H9 (cell line): ENCODE measurements at regions not wholly inside any gene's neighbourhood (a gene's known extent, or its start where the extent isn't known, plus 50 kb on each side); places are given as distances from the start of the nearest gene placed in this dataset.
A peak's percentile ranks its signal among the peaks of the same experiment; 100 is the strongest.
"Not testable (repeated sequence)": the region's sequence is repeated elsewhere in the genome, so short reads cannot be mapped to it uniquely, and the experiment has no call there.

ENCODE experiments used
- DNase-seq: peaks from one replicate; pipeline ENCODE4 v3.0.0-alpha.2; 2017
- H2AFZ ChIP-seq: one replicate; pipeline ENCODE4 v1.6.1; 2013; ENCODE audit warnings: mild to moderate bottlenecking, low read length, control low read depth, moderate library complexity
- H2AK5ac ChIP-seq: 2 replicates; pipeline ENCODE4 v1.6.1; 2013; ENCODE audit warnings: low read length, control low read depth, mixed read lengths; ENCODE audit not compliant: insufficient read length
- H2BK120ac ChIP-seq: one replicate; pipeline ENCODE4 v1.6.1; 2013; ENCODE audit warnings: low read depth, mild to moderate bottlenecking, low read length, control low read depth, inconsistent platforms; ENCODE audit not compliant: poor library complexity, severe bottlenecking
- H2BK12ac ChIP-seq: 2 replicates; pipeline ENCODE4 v1.6.1; 2013; ENCODE audit warnings: low read length, control low read depth, mixed read lengths, low read depth; ENCODE audit not compliant: insufficient read length
- H2BK15ac ChIP-seq: 2 replicates; pipeline ENCODE4 v1.6.1; 2013; ENCODE audit warnings: low read depth, low read length, control low read depth
- H2BK20ac ChIP-seq: one replicate; pipeline ENCODE4 v1.6.1; 2013; ENCODE audit warnings: low read depth, mild to moderate bottlenecking, low read length, control low read depth, inconsistent platforms; ENCODE audit not compliant: poor library complexity, severe bottlenecking
- H2BK5ac ChIP-seq: 2 replicates; pipeline ENCODE4 v1.6.1; 2013; ENCODE audit warnings: low read length, control low read depth, mixed read lengths; ENCODE audit not compliant: insufficient read length
- H3K14ac ChIP-seq: 2 replicates; pipeline ENCODE4 v1.6.1; 2013; ENCODE audit warnings: low read length, control low read depth; ENCODE audit not compliant: insufficient read depth
- H3K18ac ChIP-seq: 2 replicates; pipeline ENCODE4 v1.6.1; 2013; ENCODE audit warnings: low read depth, mild to moderate bottlenecking, mixed read lengths, low read length, control low read depth; ENCODE audit not compliant: insufficient read length
- H3K23ac ChIP-seq: 2 replicates; pipeline ENCODE4 v1.6.1; 2013; ENCODE audit warnings: low read length, control low read depth, mixed read lengths, low read depth; ENCODE audit not compliant: insufficient read length
- H3K23me2 ChIP-seq: 2 replicates; pipeline ENCODE4 v1.6.1; 2013; ENCODE audit warnings: low read depth, mild to moderate bottlenecking, mixed read lengths, low read length, control low read depth; ENCODE audit not compliant: insufficient read length, poor library complexity, severe bottlenecking
- H3K27ac ChIP-seq: 2 replicates; pipeline ENCODE4 v1.5.1; 2013; ENCODE audit warnings: low read length, control low read depth, mixed read lengths, low read depth; ENCODE audit not compliant: insufficient read length
- H3K27me3 ChIP-seq: 2 replicates; pipeline ENCODE4 v1.6.1; 2013; ENCODE audit warnings: low read length, control low read depth, inconsistent platforms; ENCODE audit not compliant: insufficient read depth
- H3K4ac ChIP-seq: 2 replicates; pipeline ENCODE4 v1.6.1; 2013; ENCODE audit warnings: low read depth, mild to moderate bottlenecking, control low read depth, inconsistent platforms, low read length, moderate library complexity
- H3K4me1 ChIP-seq: 2 replicates; pipeline ENCODE4 v1.6.1; 2013; ENCODE audit warnings: low read length, control low read depth, inconsistent platforms; ENCODE audit not compliant: insufficient read depth
- H3K4me2 ChIP-seq: 2 replicates; pipeline ENCODE4 v1.6.1; 2013; ENCODE audit warnings: low read length, control low read depth, mixed read lengths; ENCODE audit not compliant: insufficient read length, insufficient read depth
- H3K56ac ChIP-seq: 2 replicates; pipeline ENCODE4 v1.6.1; 2013; ENCODE audit warnings: low read depth, mild to moderate bottlenecking, mixed read lengths, low read length, control low read depth; ENCODE audit not compliant: insufficient read length
- H3K79me1 ChIP-seq: 2 replicates; pipeline ENCODE4 v1.6.1; 2013; ENCODE audit warnings: low read depth, mild to moderate bottlenecking, moderate library complexity, low read length, control low read depth, inconsistent platforms; ENCODE audit not compliant: insufficient read depth, poor library complexity, severe bottlenecking
- H3K79me2 ChIP-seq: 2 replicates; pipeline ENCODE4 v1.6.1; 2013; ENCODE audit warnings: low read length, control low read depth, inconsistent platforms; ENCODE audit not compliant: insufficient read depth
- H3K9ac ChIP-seq: 2 replicates; pipeline ENCODE4 v1.6.1; 2013; ENCODE audit warnings: low read length, control low read depth, mixed read lengths; ENCODE audit not compliant: insufficient read length; ENCODE audit errors: extremely low read depth
- H3K9me3 ChIP-seq: one replicate; pipeline ENCODE4 v1.6.1; 2013; ENCODE audit warnings: low read depth, low read length, inconsistent platforms; ENCODE audit not compliant: control insufficient read depth
- H3T11ph ChIP-seq: one replicate; pipeline ENCODE4 v1.6.1; 2013; ENCODE audit warnings: mild to moderate bottlenecking, low read length, control low read depth, inconsistent platforms
- H4K20me1 ChIP-seq: one replicate; pipeline ENCODE4 v1.6.1; 2013; ENCODE audit not compliant: control insufficient read depth, insufficient read length, insufficient read depth
- H4K5ac ChIP-seq: 2 replicates; pipeline ENCODE4 v1.6.1; 2013; ENCODE audit warnings: low read depth, mild to moderate bottlenecking, mixed read lengths, low read length, control low read depth; ENCODE audit not compliant: insufficient read length
- H4K8ac ChIP-seq: replicated peaks from 2 replicates; pipeline ENCODE4 v1.6.1; 2013; ENCODE audit warnings: low read length, control low read depth, mixed read lengths, low read depth; ENCODE audit not compliant: insufficient read length
- H4K91ac ChIP-seq: 2 replicates; pipeline ENCODE4 v1.6.1; 2013; ENCODE audit warnings: low read depth, mild to moderate bottlenecking, moderate library complexity, mixed read lengths, low read length, control low read depth; ENCODE audit not compliant: insufficient read length
- H3K27ac Mint-ChIP-seq, 3 experiments: 2 replicates in 2 of 3; 3 replicates in 1 of 3; pipeline ENCODE4 v1.8.0; 2020 to 2021; ENCODE audit warnings: mixed read lengths in 3 of 3, mild to moderate bottlenecking in 1 of 3, moderate library complexity in 1 of 3
- H3K27me3 Mint-ChIP-seq: 2 replicates; pipeline ENCODE4 v1.8.0; 2021; ENCODE audit warnings: low read depth, mild to moderate bottlenecking, moderate library complexity, mixed read lengths
- H3K36me3 Mint-ChIP-seq, 3 experiments: 2 replicates in 2 of 3; 3 replicates in 1 of 3; pipeline ENCODE4 v1.8.0; 2020 to 2021; ENCODE audit warnings: low read depth in 3 of 3, mixed read lengths in 3 of 3; ENCODE audit not compliant: insufficient read depth in 1 of 3
- H3K4me1 Mint-ChIP-seq, 2 experiments: 2 replicates each; pipeline ENCODE4 v1.8.0; 2020; ENCODE audit warnings: mixed read lengths in 2 of 2
- H3K4me3 Mint-ChIP-seq, 2 experiments: 2 replicates in 1 of 2; 3 replicates in 1 of 2; pipeline ENCODE4 v1.8.0; 2020 to 2021; ENCODE audit warnings: mild to moderate bottlenecking in 2 of 2, mixed read lengths in 2 of 2, moderate library complexity in 1 of 2
- H3K9me3 Mint-ChIP-seq, 2 experiments: 2 replicates in 1 of 2; 3 replicates in 1 of 2; pipeline ENCODE4 v1.8.0; 2020; ENCODE audit warnings: mild to moderate bottlenecking in 2 of 2, mixed read lengths in 2 of 2, moderate library complexity in 1 of 2
- WGBS: extraction: QIAGEN DNeasy Blood & Tissue Kit; methylation state at CpG from one replicate; pipeline ENCODE4 v1.1.7; 2013; ENCODE audit warnings: missing lambda C conversion rate, low lambda C conversion rate, mixed read lengths; ENCODE audit not compliant: insufficient read length; ENCODE audit errors: extremely low coverage; 5-methylcytosine and 5-hydroxymethylcytosine counted together
- TF ChIP-seq, protein P1 (sequence below): fragments of 200-600 bp; sonication (generic); conservative IDR thresholded peaks from 3 replicates; pipeline ENCODE4 v1.8.0; 2021; ENCODE audit warnings: antibody characterized with exemption, mild to moderate bottlenecking

DNA sequence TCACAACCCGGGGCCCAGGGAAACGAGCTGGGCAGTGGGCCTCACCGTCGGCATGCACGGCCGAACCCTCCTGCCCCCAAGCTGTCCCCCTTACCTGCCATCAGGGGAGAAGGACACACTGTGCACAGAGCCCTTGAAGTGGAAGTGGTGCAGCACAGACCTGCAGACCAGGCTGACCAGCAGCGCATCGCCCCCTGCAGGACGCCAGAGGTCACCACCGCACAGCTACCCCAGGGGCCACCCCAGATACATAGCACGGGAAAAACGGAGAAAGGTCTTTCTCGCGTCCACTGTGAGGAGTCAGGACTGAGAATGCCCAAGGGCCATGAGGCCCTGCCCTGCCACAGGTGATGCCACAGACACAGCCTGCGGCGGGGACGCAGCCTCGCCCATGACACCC, 5373.7 kb upstream of the TPTE start:
- not testable (repeated sequence) for H4K5ac ChIP-seq, H3K18ac ChIP-seq, H3K14ac ChIP-seq, H3K4me1 ChIP-seq, H2AFZ ChIP-seq, H3K9me3 ChIP-seq, H3K23ac ChIP-seq, H3K4me3 Mint-ChIP-seq, H3K4me1 Mint-ChIP-seq, H3K27ac ChIP-seq, H3K9ac ChIP-seq, H4K91ac ChIP-seq, H4K8ac ChIP-seq, H3K4me2 ChIP-seq, H2BK15ac ChIP-seq, H2BK120ac ChIP-seq, H3K27me3 Mint-ChIP-seq, H3K4ac ChIP-seq, H3T11ph ChIP-seq, H4K20me1 ChIP-seq, H3K27ac Mint-ChIP-seq, H3K79me1 ChIP-seq, H2BK5ac ChIP-seq, H2BK20ac ChIP-seq, H3K56ac ChIP-seq, H2AK5ac ChIP-seq, H2BK12ac ChIP-seq, H3K36me3 Mint-ChIP-seq, H3K23me2 ChIP-seq, H3K79me2 ChIP-seq, H3K27me3 ChIP-seq, H3K9me3 Mint-ChIP-seq, DNase-seq
- TF ChIP-seq, protein P1, sequence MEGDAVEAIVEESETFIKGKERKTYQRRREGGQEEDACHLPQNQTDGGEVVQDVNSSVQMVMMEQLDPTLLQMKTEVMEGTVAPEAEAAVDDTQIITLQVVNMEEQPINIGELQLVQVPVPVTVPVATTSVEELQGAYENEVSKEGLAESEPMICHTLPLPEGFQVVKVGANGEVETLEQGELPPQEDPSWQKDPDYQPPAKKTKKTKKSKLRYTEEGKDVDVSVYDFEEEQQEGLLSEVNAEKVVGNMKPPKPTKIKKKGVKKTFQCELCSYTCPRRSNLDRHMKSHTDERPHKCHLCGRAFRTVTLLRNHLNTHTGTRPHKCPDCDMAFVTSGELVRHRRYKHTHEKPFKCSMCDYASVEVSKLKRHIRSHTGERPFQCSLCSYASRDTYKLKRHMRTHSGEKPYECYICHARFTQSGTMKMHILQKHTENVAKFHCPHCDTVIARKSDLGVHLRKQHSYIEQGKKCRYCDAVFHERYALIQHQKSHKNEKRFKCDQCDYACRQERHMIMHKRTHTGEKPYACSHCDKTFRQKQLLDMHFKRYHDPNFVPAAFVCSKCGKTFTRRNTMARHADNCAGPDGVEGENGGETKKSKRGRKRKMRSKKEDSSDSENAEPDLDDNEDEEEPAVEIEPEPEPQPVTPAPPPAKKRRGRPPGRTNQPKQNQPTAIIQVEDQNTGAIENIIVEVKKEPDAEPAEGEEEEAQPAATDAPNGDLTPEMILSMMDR: peak; percentile 46; the same call in 2 of the 3 replicates
- WGBS: no CpG with 5 or more reads among the region's 18 CpGs

- H3K36me3 Mint-ChIP-seq, H2BK20ac ChIP-seq, H2AFZ ChIP-seq, H3K4me1 Mint-ChIP-seq, H2BK12ac ChIP-seq, H4K20me1 ChIP-seq, H3K4me3 Mint-ChIP-seq, DNase-seq, H3K4me2 ChIP-seq, H2AK5ac ChIP-seq, H3K27ac Mint-ChIP-seq, H3K14ac ChIP-seq, H3K79me2 ChIP-seq, H3K4ac ChIP-seq, H3K9me3 ChIP-seq, H4K91ac ChIP-seq, H3K9me3 Mint-ChIP-seq, H2BK120ac ChIP-seq, H3K23ac ChIP-seq, H3K23me2 ChIP-seq, H3T11ph ChIP-seq, H3K9ac ChIP-seq, H3K56ac ChIP-seq, H3K4me1 ChIP-seq, H4K8ac ChIP-seq, H3K18ac ChIP-seq, H4K5ac ChIP-seq, H2BK5ac ChIP-seq, H3K27ac ChIP-seq, H2BK15ac ChIP-seq, H3K27me3 Mint-ChIP-seq, H3K79me1 ChIP-seq, H3K27me3 ChIP-seq: not testable (repeated sequence)
- no CpG with 5 or more reads among the region's 14 CpGs for WGBS
These were observed 5372.2 kb upstream of the TPTE start for GRCh38 chr21:5149222-5149621.
